Stimulated activated CD8-positive, alpha-beta memory T cell treated with anti-CD3 and anti-CD28 coated beads, Interleukin-7, amount 100 ng/mL, for 48 hours (primary cell): ENCODE measurements at regions not wholly inside any gene's neighbourhood (a gene's known extent, or its start where the extent isn't known, plus 50 kb on each side); places are given as distances from the start of the nearest gene placed in this dataset.
A peak's percentile ranks its signal among the peaks of the same experiment; 100 is the strongest.
"Not testable (repeated sequence)": the region's sequence is repeated elsewhere in the genome, so short reads cannot be mapped to it uniquely, and the experiment has no call there.

Experiments
- DNase-seq, 2 donors: peaks; one replicate each; pipeline ENCODE4 v3.0.0-alpha.2; 2020; ENCODE audit warnings: low read depth in 1 of 2; ENCODE audit errors: extremely low read depth in 1 of 2

DNA sequence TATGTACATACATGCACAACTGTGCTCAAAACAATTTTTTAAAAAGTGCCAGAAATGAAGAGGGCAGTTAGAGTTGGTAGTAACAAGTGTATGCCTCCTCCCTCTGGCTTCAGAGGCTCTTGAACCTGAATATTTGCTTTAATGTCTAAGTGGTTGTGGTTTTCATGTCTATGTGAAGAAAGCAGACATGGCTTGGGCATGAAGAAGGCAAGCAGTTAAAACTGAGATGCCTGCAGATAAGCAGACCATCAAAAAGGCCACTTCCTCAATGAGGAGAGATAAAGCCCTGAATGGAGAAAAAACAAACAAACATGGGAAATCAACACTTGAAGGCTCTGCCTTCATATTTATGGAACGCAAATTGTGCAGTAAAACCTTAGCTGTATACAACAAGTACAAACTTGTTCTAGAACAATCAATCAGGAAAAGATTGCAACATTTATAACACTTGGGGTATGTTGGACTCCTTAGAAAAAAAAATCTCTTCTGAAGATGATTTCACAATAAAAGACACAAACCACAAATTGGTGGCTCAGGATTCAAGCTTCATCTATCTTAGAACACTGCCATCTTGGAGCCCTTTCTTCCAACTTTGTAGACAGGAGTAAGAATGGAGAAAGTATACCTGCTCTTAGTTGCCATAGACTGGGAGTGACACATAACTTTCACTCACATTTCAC is 52.7 kb upstream of the PLA2G4A start:
- no peak for DNase-seq

DNA sequence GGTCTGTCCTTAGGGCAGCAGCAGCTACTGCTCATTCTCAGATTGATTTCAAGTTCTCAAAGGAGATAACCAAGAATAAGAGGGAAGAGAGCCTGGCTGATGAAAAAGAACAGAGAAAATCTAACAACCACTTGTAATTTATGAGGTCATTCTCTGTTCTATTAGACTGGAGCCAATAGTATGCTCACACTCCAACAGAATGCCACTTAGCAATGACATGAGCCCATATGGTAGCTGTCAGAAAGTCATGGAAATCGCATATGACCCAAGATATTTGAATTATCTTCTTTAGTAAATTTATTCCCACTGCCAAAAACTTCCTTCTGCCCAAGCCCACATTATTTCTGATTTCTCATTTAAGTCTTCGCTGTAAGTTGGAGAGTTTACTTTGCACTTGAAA is 53.7 kb upstream of the PLA2G4A start:
- no peak for DNase-seq

GRCh38 chr1:186772228-186772627 is 56.5 kb upstream of the PLA2G4A start:
- DNase-seq = no peak

DNA sequence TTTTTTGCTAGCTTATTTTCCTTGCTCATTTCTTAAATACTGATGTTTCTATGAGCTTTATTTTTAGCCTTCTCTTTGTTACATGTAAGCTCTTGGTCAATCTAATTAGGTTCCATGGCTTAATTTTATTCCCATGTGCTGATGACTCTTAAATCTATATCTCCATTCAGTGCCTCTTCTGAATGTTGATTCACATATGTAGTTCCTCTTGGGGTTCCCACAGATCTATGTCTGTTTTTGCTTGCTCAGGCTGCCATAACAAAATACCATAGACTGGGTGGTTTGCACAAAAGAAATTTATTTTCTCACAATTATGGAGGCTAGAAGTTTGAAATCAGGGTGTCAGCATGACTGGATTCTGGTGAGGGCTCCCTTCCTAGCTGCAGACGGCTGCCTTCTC is 58.3 kb upstream of the PLA2G4A start:
- no peak for DNase-seq

DNA sequence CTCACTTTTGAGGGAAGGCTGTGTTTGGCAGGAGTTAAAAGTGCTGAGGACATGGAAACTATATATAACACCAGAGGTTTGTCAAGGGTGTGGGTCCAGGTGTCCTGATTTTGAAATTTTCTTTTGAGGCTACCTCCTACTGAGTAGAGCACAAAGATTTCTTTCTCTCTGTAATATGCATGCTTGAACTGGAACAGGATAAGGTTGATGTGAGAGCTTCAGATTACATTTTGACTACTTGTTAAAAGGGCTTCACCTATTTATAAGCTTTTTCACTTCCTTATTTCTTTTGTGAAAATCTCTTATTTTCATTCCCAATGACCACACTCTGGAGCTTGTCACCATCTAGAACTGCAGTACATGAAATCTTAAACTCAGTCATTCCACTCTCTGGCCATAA is 59.8 kb upstream of the PLA2G4A start:
- DNase-seq = no peak

- DNase-seq = no peak
These were observed 63.3 kb upstream of the PLA2G4A start for GRCh38 chr1:186765446-186765845.

GRCh38 chr1:186763107-186763506 is 65.6 kb upstream of the PLA2G4A start:
- no peak for DNase-seq

DNA sequence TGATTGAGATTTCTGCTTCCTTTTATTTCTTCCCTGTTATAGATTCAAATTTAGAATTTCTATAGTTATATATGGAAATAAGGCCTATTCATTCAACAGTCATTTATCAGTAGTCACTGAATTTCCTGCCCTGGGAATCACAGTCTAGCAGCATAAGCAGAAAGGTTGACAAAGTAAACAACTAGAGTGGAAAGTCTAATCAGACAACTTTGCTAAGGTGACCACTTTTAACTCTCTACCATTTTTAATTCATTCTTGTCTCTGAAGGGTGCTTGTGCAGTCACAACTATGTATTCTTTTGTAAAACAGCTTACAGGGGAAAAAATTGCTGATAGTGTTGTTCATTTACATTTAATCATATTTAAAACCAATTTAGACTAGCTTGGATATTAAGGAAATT is 66.1 kb upstream of the PLA2G4A start:
- no peak for DNase-seq

GRCh38 chr1:186761358-186761757 is 67.4 kb upstream of the PLA2G4A start:
- no peak for DNase-seq

GRCh38 chr1:186760446-186760845 is 68.3 kb upstream of the PLA2G4A start:
- no peak for DNase-seq

DNA sequence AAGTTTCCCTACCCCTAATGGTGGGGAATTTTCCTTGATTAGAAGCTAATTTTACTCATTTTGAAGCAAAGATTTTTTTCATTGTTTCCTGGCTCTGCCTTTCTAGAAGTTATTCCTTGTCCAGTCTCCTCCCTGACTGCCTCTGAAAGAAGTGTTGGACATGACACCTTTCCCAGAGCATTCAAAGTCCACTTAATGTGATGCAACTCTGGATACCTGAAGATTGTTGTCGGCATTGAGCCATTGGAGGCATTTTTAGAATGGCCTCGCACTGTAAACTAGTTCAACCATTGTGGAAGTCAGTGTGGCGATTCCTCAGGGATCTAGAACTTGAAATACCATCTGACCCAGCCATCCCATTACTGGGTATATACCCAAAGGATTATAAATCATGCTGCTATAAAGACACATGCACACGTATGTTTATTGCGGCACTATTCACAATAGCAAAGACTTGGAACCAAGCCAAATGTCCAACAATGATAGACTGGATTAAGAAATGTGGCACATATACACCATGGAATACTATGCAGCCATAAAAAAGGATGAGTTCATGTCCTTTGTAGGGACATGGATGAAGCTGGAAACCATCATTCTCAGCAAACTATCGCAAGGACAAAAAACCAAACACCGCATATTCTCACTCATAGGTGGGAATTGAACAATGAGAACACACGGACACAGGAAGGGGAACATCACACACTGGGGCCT is 69.7 kb upstream of the PLA2G4A start:
- DNase-seq = not testable (repeated sequence)

DNA sequence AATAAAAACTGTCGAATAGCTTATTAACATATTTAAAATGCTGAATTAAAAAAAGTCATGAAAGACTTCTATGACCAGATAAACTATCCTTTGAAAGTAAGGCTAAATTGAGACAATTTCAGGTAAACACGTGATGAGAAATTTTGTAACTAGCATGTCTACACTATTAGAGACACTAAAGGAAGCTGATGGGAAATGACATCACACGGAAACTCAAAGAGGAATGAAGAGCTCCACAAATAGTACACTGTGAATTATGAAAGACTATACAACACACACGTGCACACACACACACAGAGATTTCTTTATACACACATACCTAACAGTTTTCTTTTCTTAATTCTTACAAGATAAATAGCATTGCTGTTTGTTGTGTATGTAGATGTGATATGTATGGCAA is 70.9 kb upstream of the PLA2G4A start:
- no peak for DNase-seq

GRCh38 chr1:186754542-186755145 is 74.1 kb upstream of the PLA2G4A start:
- DNase-seq = no peak

- DNase-seq = no peak
These were observed 73.0 kb upstream of the PTGS2 start for GRCh38 chr1:186753241-186753640.

GRCh38 chr1:186750257-186750656 is 70.0 kb upstream of the PTGS2 start:
- no peak for DNase-seq

- DNase-seq = no peak
These were observed 69.6 kb upstream of the PTGS2 start for GRCh38 chr1:186749820-186750219.

DNA sequence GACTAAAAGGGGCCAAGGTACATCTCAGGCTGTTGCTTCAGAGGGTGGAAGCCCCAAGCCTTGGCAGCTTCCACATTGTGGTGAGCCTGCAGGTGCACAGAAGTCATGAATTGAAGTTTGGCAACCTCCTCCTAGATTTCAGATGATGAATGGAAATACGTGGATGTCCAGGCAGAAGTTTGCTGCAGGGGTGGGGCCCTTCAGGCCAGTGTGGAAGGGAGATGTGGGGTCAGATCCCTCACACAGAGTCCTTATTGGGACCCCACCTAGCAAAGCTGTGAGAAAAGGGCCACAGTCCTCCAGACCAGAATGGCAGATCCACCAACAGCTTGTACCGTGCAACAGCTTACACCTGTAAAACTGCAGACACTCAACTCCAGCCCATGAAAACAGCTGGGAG is 67.4 kb upstream of the PTGS2 start:
- no peak for DNase-seq

DNA sequence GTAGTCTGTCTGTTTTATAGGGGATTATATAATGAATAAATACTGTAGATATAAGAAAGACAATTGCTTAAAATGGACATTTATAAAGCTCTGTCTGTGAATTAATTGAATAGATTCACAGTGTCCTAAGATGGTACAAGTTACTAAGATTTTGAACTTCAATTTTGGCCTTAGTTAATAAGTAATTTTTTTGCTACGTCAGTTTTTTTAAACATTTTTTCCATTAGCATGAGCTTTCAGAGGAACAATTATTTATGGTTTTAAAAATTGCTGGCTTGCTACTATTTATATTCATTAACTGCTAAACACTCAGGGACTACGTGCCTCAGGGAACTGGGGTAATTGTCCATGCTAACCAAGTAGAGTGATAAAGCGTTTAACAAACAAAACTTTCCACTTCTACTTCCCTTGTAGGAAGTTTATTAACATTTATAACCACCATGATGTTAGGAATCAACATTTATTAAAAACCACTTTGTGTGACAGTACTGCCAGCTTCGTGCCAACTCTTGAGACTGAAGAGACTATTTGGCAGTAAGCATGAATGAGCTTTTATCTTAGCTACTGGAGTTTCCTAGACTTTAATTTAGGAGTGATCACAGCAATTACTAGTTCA is 65.4 kb upstream of the PTGS2 start:
- no peak for DNase-seq

GRCh38 chr1:186741640-186742039 is 61.4 kb upstream of the PTGS2 start:
- DNase-seq = no peak

DNA sequence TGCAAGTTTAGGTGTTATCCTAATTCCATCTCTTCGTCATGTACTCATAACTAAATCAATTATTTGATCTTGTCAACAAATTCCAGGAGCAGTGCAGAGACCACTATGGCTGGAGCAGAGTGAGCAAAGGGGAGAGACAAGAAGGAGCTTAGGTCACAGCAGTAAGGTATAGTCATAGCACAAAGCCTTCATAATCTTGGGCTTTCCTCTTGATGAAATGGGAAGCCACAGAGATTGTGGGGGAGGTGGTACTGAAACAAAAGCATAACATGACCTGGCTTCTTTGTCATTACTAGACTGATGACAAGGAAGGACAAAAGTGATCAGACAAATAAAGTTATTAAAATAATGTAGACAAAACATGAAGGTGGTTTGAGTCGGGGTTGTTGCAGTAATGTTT is 60.1 kb upstream of the PTGS2 start:
- DNase-seq = peak in 1 of 2 donors; percentile 6

DNA sequence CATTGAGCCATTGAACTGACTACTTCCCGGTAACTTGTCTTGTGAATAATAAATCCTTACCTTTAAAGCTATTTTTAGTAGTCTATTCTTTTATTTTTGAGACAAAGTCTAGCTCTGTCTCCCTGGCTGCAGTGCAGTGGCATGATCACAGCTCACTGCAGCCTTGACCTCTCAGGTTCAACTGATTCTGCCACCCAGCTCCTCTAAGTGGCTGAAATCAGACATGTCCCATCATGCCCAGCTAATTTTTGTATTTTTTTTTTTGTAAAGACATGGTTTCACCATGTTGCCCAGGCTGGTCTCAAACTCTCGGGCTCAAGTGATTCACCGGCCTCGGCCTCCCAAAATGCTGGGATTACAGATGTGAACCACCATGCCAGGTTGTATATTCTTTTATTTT is 59.3 kb upstream of the PTGS2 start:
- no peak for DNase-seq

- no peak for DNase-seq
These were observed 58.7 kb upstream of the PTGS2 start for GRCh38 chr1:186738926-186739325.
